ENCODE measurements at regions not wholly inside any gene's neighbourhood (a gene's known extent, or its start where the extent isn't known, plus 50 kb on each side); places are given as distances from the start of the nearest gene placed in this dataset.

- no peak for TF ChIP-seq CTCF (optimal IDR thresholded peaks at IDR 0.05 in 1 of 3, IDR thresholded peaks at IDR 0.05 in 1 of 3, conservative IDR thresholded peaks at IDR 0.05 in 1 of 3; ENCODE audit: extremely low read depth in 1 of 3, insufficient read depth in 2 of 3, low read length in 3 of 3)
- no peak for TF ChIP-seq EZH2 (IDR thresholded peaks at IDR 0.05; ENCODE audit: low read length)
Measured at GRCh38 chr1:99173900-99174299, 90.4 kb upstream of the PLPPR4 start.
